ENCODE measurements at regions not wholly inside any gene's neighbourhood (a gene's known extent, or its start where the extent isn't known, plus 50 kb on each side); places are given as distances from the start of the nearest gene placed in this dataset.
"Not testable (repeated sequence)": the region's sequence is repeated elsewhere in the genome, so short reads cannot be mapped to it uniquely, and the experiment has no call there.

GRCh38 chr3:144966560-144966959 is 994.9 kb downstream of the DIPK2A start:
- no peak for DNase-seq

GRCh38 chr3:144968750-144969350 is 997.2 kb downstream of the DIPK2A start:
- DNase-seq = no peak

- not testable (repeated sequence) for DNase-seq
Observed at GRCh38 chr3:144984481-144984880, 1012.9 kb downstream of the DIPK2A start.

GRCh38 chr3:144989807-144990206 is 1018.2 kb downstream of the DIPK2A start:
- no peak for DNase-seq

- DNase-seq = no peak
Observed at GRCh38 chr3:144995856-144996255, 1024.2 kb downstream of the DIPK2A start.

GRCh38 chr3:145005427-145005826 is 1033.8 kb downstream of the DIPK2A start:
- no peak for DNase-seq

GRCh38 chr3:145006271-145006670 is 1034.6 kb downstream of the DIPK2A start:
- DNase-seq = no peak

GRCh38 chr3:145013931-145014330 is 1042.3 kb downstream of the DIPK2A start:
- DNase-seq = no peak

GRCh38 chr3:145015253-145015652 is 1043.6 kb downstream of the DIPK2A start:
- no peak for DNase-seq

- DNase-seq = no peak
Observed at GRCh38 chr3:145017959-145018358, 1046.3 kb downstream of the DIPK2A start.

- DNase-seq = no peak
Observed at GRCh38 chr3:145022447-145022846, 1050.8 kb downstream of the DIPK2A start.

GRCh38 chr3:145024700-145025099 is 1053.1 kb downstream of the DIPK2A start:
- DNase-seq = no peak

GRCh38 chr3:145027186-145027585 is 1055.6 kb downstream of the DIPK2A start:
- DNase-seq = not testable (repeated sequence)

GRCh38 chr3:145032791-145033190 is 1061.2 kb downstream of the DIPK2A start:
- no peak for DNase-seq

GRCh38 chr3:145035682-145036081 is 1064.1 kb downstream of the DIPK2A start:
- DNase-seq = no peak

GRCh38 chr3:145054055-145054454 is 1082.4 kb downstream of the DIPK2A start:
- not testable (repeated sequence) for DNase-seq

GRCh38 chr3:145055375-145056076 is 1083.9 kb downstream of the DIPK2A start:
- no peak for DNase-seq

- no peak for DNase-seq
Observed at GRCh38 chr3:145058483-145058882, 1086.9 kb downstream of the DIPK2A start.

GRCh38 chr3:145063616-145064015 is 1092.0 kb downstream of the DIPK2A start:
- no peak for DNase-seq

- DNase-seq = no peak
Observed at GRCh38 chr3:145070795-145071194, 1090.2 kb downstream of the PLOD2 start.

GRCh38 chr3:145079436-145079835 is 1081.5 kb downstream of the PLOD2 start:
- DNase-seq = no peak

- no peak for DNase-seq
Observed at GRCh38 chr3:145087038-145087437, 1073.9 kb downstream of the PLOD2 start.

- DNase-seq = no peak
Observed at GRCh38 chr3:145088917-145089316, 1072.1 kb downstream of the PLOD2 start.

- no peak for DNase-seq
Observed at GRCh38 chr3:145089337-145089736, 1071.6 kb downstream of the PLOD2 start.

Data from NK-92 treated with Interleukin-12 subunit alpha and Interleukin-12 subunit beta, amount 100 ng/mL, for 24 hours (cell line).